IgD-negative memory B cell (primary cell): ENCODE measurements at regions not wholly inside any gene's neighbourhood (a gene's known extent, or its start where the extent isn't known, plus 50 kb on each side); places are given as distances from the start of the nearest gene placed in this dataset.

Experiments
- H3K27ac Mint-ChIP-seq, 3 donors: one replicate each; pipeline ENCODE4 v1.8.0; 2020 to 2022; ENCODE audit warnings: mild to moderate bottlenecking in 3 of 3, mixed read lengths in 3 of 3, moderate library complexity in 1 of 3
- H3K27me3 Mint-ChIP-seq: one replicate; pipeline ENCODE4 v1.8.0; 2021; ENCODE audit warnings: mixed read lengths
- H3K36me3 Mint-ChIP-seq: one replicate; pipeline ENCODE4 v1.8.0; 2020; ENCODE audit warnings: mild to moderate bottlenecking, mixed read lengths
- H3K4me1 Mint-ChIP-seq, 3 donors: one replicate each; pipeline ENCODE4 v1.8.0; 2020 to 2022; ENCODE audit warnings: mixed read lengths in 3 of 3, mild to moderate bottlenecking in 1 of 3
- H3K4me3 Mint-ChIP-seq, 4 donors: one replicate each; pipeline ENCODE4 v1.8.0; 2020 to 2022; ENCODE audit warnings: mild to moderate bottlenecking in 4 of 4, mixed read lengths in 4 of 4, moderate library complexity in 3 of 4
- H3K9me3 Mint-ChIP-seq, 3 donors: one replicate each; pipeline ENCODE4 v1.8.0; 2020 to 2021; ENCODE audit warnings: mixed read lengths in 3 of 3, mild to moderate bottlenecking in 1 of 3

GRCh38 chr18:75358928-75359327, 68.6 kb downstream of the SMIM21 start:
- H3K4me1 Mint-ChIP-seq, result no peaks in the 10 kb centered on the region
- peaks cover 4% of the 10 kb centered on the region for H3K36me3 Mint-ChIP-seq
- peak overlapping the region in 1 of 4 donors; percentile 14 for H3K4me3 Mint-ChIP-seq
- H3K27ac Mint-ChIP-seq, result no peak overlapping the region
- H3K27me3 Mint-ChIP-seq, result peaks cover 6% of the 10 kb centered on the region
- peaks cover 6 to 14% (median 9%) of the 10 kb centered on the region in 3 donors for H3K9me3 Mint-ChIP-seq

GRCh38 chr18:75353357-75353756, 74.1 kb downstream of the SMIM21 start:
- no peak overlapping the region for H3K27ac Mint-ChIP-seq
- H3K36me3 Mint-ChIP-seq, result no peaks in the 10 kb centered on the region
- H3K4me3 Mint-ChIP-seq, result no peak overlapping the region
- peaks cover 0 to 2% (median 0%) of the 10 kb centered on the region in 3 donors for H3K4me1 Mint-ChIP-seq
- H3K27me3 Mint-ChIP-seq, result peaks cover 2% of the 10 kb centered on the region
- peaks cover 9 to 29% (median 14%) of the 10 kb centered on the region in 3 donors for H3K9me3 Mint-ChIP-seq

- Mint-ChIP-seq H3K27ac (no peak overlapping the region), H3K27me3 (peaks cover 3% of the 10 kb centered on the region), H3K4me1 (peaks cover 0 to 2% (median 0%) of the 10 kb centered on the region in 3 donors), H3K36me3 (no peaks in the 10 kb centered on the region), H3K4me3 (no peak overlapping the region), H3K9me3 (peaks cover 1 to 24% (median 8%) of the 10 kb centered on the region in 3 donors)
These were observed 76.1 kb downstream of the SMIM21 start for GRCh38 chr18:75351409-75351808.

DNA sequence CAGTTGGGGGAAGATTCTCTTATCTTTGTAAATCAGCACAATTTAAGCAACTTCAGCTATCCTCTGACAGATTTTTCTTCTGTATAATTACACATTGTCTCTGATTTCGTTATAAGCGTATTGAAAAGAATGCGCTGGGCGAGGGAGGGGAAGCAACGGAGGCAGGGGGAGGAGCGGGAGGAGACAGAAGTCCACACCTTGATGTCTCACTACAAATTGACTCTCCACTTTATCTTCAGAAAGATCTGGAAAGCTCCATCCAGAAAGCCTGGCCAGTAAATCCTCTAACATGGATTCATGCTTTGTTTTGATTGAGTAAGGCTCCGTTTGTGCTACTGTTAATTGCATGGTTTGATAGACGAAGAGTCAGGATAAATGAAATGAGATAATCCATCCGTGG, 76.6 kb downstream of the SMIM21 start:
- no peak overlapping the region for H3K4me3 Mint-ChIP-seq
- no peak overlapping the region for H3K27ac Mint-ChIP-seq
- no peaks in the 10 kb centered on the region for H3K36me3 Mint-ChIP-seq
- H3K4me1 Mint-ChIP-seq, result peaks cover 0 to 2% (median 0%) of the 10 kb centered on the region in 3 donors
- peaks cover 3% of the 10 kb centered on the region for H3K27me3 Mint-ChIP-seq
- peaks cover 1 to 24% (median 8%) of the 10 kb centered on the region in 3 donors for H3K9me3 Mint-ChIP-seq

DNA sequence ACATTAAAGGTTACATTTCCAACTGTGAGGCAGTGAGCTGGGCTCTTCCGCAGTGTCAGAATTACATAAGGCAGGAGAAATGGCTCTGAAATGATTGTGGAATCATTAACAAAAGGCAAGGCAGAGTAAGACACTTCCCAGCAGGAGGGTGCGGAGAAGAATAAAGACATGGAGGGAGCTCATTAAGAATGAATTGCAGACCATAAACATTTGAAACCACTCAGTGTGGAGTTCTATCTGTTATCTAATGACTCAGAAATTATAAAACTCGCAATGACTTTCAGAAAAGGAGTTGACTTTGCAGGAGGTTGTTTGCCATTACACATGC, 77.0 kb downstream of the SMIM21 start:
- no peak overlapping the region for H3K27ac Mint-ChIP-seq
- H3K9me3 Mint-ChIP-seq, result peaks cover 1 to 22% (median 8%) of the 10 kb centered on the region in 3 donors
- no peak overlapping the region for H3K4me3 Mint-ChIP-seq
- no peaks in the 10 kb centered on the region for H3K36me3 Mint-ChIP-seq
- peaks cover 0 to 2% (median 0%) of the 10 kb centered on the region in 3 donors for H3K4me1 Mint-ChIP-seq
- H3K27me3 Mint-ChIP-seq, result peaks cover 3% of the 10 kb centered on the region

GRCh38 chr18:75349668-75350511, 77.6 kb downstream of the SMIM21 start:
- Mint-ChIP-seq H3K4me1 (peaks cover 0 to 2% (median 0%) of the 10 kb centered on the region in 3 donors), H3K36me3 (no peaks in the 10 kb centered on the region), H3K27me3 (peaks cover 8% of the 10 kb centered on the region), H3K27ac (no peak overlapping the region), H3K4me3 (no peak overlapping the region), H3K9me3 (peaks cover under 1 to 19% (median 8%) of the 10 kb centered on the region in 3 donors)

- no peak overlapping the region for H3K27ac Mint-ChIP-seq
- no peaks in the 10 kb centered on the region for H3K36me3 Mint-ChIP-seq
- H3K27me3 Mint-ChIP-seq, result peaks cover 12% of the 10 kb centered on the region
- no peak overlapping the region for H3K4me3 Mint-ChIP-seq
- peaks cover 0 to 6% (median 0%) of the 10 kb centered on the region in 3 donors for H3K9me3 Mint-ChIP-seq
- H3K4me1 Mint-ChIP-seq, result no peaks in the 10 kb centered on the region
These were observed 80.8 kb downstream of the SMIM21 start for GRCh38 chr18:75346671-75347070.

DNA sequence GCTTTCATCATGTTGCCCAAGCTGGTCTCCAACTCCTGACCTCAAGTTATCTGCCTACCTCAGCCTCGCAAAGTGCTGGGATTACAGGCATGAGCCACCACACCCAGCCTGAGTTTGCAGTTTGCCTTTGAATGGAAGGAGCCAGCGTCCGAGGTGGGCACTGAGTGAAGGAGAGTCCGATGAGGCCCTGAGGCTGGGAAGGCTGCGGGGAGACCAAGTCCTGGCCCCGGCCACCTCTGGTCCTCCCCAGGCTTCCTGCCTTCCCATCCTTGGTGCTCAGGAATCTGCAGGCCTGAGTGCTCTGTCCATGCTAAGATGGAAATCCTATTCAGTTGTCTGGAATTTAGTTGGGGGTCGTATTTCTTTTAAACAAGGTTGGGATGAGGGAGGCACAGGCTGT, 82.9 kb downstream of the SMIM21 start:
- H3K4me3 Mint-ChIP-seq, result no peak overlapping the region
- peaks cover 11% of the 10 kb centered on the region for H3K27me3 Mint-ChIP-seq
- H3K27ac Mint-ChIP-seq, result no peak overlapping the region
- H3K4me1 Mint-ChIP-seq, result no peaks in the 10 kb centered on the region
- no peaks in the 10 kb centered on the region for H3K9me3 Mint-ChIP-seq
- H3K36me3 Mint-ChIP-seq, result no peaks in the 10 kb centered on the region

DNA sequence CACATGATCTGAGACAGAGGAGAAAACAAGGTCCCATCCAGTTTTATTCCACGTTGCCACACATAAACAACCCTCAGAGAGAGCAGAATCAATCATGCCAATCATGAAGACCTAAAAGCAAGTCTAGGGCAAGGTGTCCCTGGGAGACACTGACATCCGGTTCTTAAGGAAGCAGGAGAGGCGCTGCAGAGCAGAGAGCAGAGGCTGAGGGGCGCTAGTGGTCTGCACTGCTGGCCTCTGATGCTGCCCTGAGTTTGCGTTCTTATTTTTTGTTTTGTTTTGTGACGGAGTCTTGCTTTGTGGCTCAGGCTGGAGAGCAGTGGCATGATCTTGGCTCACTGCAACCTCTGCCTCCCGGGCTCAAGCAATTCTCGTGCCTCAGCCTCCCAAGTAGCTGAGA, 83.3 kb downstream of the SMIM21 start:
- Mint-ChIP-seq H3K4me3 (no peak overlapping the region), H3K36me3 (no peaks in the 10 kb centered on the region), H3K27me3 (peaks cover 11% of the 10 kb centered on the region), H3K9me3 (no peaks in the 10 kb centered on the region), H3K27ac (no peak overlapping the region), H3K4me1 (no peaks in the 10 kb centered on the region)

DNA sequence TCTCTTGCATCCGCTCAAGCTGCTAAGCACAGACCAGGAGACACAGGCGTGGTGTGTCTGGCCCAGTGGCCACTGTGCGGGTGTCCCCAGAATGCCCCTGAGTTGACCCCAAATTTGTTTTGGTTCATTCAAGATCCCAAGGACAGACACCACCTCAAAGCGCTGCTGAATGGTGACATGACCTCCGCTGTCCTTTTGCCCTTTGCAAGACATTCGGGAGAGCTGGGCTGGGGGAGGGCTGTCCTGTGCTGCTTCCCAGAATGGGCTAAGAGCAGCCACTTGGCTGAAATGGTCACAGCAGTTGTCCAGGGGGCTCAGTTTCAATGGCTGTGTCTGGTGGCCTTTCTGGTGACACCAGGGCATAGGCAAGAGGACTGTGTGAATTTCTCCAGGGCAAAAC, 84.1 kb downstream of the SMIM21 start:
- Mint-ChIP-seq H3K27me3 (peaks cover 11% of the 10 kb centered on the region), H3K4me3 (no peak overlapping the region), H3K27ac (no peak overlapping the region), H3K4me1 (no peaks in the 10 kb centered on the region), H3K36me3 (no peaks in the 10 kb centered on the region), H3K9me3 (no peaks in the 10 kb centered on the region)

- Mint-ChIP-seq H3K27ac (peak overlapping the region in 1 of 3 donors; percentile 40), H3K9me3 (no peaks in the 10 kb centered on the region), H3K4me1 (no peaks in the 10 kb centered on the region)
These were observed 85.6 kb downstream of the SMIM21 start for GRCh38 chr18:75341897-75342296.

DNA sequence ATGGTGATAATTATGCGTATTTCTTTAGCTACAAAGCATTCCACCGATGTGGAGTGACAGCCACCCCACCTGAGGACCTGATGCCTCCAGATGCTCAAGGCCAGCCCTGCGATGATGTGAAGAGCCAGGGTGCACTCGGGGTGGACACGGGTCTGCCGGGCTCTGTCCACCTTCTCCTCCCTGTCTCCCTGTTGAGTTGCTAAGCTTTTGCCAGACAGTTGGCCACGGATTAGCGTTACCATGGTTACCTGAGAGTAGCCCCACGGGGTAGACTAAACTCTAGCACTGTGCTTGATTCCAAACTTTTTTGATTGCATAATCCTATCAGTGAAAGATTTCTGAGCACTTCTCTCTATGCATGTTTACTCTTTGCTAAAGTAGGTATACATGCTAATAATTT, 86.2 kb downstream of the SMIM21 start:
- no peak overlapping the region for H3K4me3 Mint-ChIP-seq
- no peaks in the 10 kb centered on the region for H3K36me3 Mint-ChIP-seq

More at GRCh38 chr18:75341897-75342296, 85.6 kb downstream of the SMIM21 start:
- H3K36me3 Mint-ChIP-seq, result no peaks in the 10 kb centered on the region
- peaks cover 11% of the 10 kb centered on the region for H3K27me3 Mint-ChIP-seq
- no peak overlapping the region for H3K4me3 Mint-ChIP-seq

DNA sequence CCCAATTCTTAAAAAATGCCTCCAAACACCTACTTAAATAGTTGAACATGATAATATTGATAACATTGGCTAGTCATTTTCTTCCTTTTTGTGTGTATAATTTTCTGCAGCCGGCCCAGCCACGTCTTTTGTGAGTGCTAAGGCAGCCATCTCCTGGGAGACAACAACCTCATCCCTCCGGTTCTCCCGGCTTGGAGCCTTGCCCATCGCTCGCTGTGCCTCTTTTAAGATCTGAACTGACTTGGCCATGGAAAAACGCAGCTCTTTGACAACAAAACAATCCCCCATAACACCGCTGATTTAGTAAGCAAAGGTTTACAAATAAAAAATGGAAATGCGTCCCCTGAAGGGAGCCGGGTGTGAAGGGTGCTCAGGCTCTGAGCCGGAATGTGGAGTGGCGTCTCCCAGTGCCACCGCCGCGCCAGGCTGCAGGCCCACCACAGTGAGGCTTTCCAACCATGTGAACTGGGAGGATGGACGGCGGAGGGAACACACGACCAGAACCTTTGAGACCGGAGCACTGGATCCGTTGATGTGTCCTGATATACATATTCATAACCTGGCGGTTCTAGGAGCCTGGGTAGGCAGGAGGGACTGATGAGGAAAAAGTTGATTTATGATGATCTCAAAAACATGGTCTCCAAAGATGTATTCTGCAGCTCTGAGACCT, 87.4 kb downstream of the SMIM21 start:
- no peak overlapping the region for H3K4me3 Mint-ChIP-seq

More for the DNA sequence above, 86.2 kb downstream of the SMIM21 start:
- Mint-ChIP-seq H3K27me3 (peaks cover 9% of the 10 kb centered on the region), H3K4me1 (no peaks in the 10 kb centered on the region), H3K27ac (peak overlapping the region in 1 of 3 donors; percentile 40), H3K9me3 (no peaks in the 10 kb centered on the region)

More for the DNA sequence above, 87.4 kb downstream of the SMIM21 start:
- H3K27me3 Mint-ChIP-seq, result peaks cover 6% of the 10 kb centered on the region
- H3K36me3 Mint-ChIP-seq, result no peaks in the 10 kb centered on the region
- no peak overlapping the region for H3K27ac Mint-ChIP-seq
- H3K9me3 Mint-ChIP-seq, result no peaks in the 10 kb centered on the region
- no peaks in the 10 kb centered on the region for H3K4me1 Mint-ChIP-seq
